GM12875 (cell line): ENCODE measurements at regions not wholly inside any gene's neighbourhood (a gene's known extent, or its start where the extent isn't known, plus 50 kb on each side); places are given as distances from the start of the nearest gene placed in this dataset.
"Not testable (repeated sequence)": the region's sequence is repeated elsewhere in the genome, so short reads cannot be mapped to it uniquely, and the experiment has no call there.

Source experiments
- H3K4me3 ChIP-seq: one replicate; pipeline ENCODE4 v1.5.1; 2011; ENCODE audit warnings: low read depth, low read length, control low read depth
- TF ChIP-seq, protein P1 (sequence below): IDR thresholded peaks from 2 replicates; pipeline ENCODE4 v1.5.1; 2011; ENCODE audit warnings: low read depth, mild to moderate bottlenecking, control low read depth, inconsistent platforms, low read length, moderate library complexity, borderline replicate concordance; ENCODE audit not compliant: insufficient read depth

DNA sequence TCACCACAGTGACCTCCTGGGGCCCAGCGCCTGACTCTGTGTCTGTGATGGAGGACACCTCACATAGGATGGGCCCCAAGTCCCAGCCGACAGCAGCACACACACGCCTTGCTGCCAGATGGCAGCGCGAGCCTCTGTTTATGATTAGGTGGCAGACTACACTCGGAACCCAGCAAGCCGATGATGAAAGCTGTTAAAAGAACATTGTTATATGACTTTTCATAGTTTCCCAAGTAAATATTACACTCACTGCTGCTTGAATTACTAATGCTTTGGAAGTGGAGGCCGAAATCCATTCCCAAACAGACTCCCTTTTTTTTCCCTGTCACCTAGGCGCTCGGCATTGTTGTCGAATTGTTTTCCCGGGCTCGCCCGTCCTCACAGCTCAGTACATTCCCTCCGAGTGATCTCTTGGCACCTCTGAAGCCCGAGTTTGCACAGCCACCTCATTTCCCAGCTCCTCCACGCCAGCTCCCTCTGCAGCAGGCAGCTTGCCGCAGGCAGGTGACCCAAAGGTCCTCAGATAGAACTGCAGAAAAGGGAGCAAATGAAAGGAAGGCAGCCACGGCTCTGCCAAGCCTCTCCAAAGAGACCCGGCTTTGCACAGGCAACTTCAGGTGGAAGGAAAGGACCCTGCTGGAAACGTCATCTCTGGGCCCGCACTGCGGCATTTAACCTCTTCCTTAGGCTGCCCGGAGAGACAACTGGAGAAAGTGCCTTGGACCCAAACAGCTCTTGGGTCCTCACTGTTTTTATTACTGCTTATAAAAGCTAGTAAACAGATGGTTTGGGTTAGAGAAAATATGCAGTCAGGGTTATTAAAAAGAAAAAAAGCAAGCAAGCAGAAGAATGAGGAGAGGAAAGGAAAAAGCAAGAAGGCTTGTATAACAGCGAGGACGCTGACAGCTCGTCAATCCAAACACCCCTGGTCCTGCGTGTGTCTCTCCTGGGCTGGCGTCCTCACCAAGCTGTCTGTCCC is 72.2 kb upstream of the SLC25A33 start:
- no peak overlapping the region for H3K4me3 ChIP-seq
- TF ChIP-seq, protein P1, sequence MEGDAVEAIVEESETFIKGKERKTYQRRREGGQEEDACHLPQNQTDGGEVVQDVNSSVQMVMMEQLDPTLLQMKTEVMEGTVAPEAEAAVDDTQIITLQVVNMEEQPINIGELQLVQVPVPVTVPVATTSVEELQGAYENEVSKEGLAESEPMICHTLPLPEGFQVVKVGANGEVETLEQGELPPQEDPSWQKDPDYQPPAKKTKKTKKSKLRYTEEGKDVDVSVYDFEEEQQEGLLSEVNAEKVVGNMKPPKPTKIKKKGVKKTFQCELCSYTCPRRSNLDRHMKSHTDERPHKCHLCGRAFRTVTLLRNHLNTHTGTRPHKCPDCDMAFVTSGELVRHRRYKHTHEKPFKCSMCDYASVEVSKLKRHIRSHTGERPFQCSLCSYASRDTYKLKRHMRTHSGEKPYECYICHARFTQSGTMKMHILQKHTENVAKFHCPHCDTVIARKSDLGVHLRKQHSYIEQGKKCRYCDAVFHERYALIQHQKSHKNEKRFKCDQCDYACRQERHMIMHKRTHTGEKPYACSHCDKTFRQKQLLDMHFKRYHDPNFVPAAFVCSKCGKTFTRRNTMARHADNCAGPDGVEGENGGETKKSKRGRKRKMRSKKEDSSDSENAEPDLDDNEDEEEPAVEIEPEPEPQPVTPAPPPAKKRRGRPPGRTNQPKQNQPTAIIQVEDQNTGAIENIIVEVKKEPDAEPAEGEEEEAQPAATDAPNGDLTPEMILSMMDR: no peak

DNA sequence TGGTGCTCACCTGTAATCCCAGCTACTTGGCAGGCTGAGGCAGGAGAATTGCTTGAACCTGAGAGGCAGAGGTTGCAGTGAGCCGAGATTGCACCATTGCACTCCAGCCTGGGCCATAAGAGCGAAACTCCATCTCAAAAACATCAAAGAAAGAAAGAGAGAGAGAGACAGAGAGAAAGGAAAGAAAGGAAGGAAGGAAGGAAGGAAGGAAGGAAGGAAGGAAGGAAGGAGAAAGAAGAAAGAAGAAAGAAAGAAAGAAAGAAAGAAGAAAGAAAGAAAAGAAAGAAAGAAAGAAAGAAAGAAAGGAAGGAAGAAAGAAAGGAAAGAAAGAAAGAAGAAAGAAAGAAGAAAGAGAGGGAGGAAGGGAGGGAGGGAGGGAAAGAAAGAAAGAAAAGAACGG is 69.4 kb upstream of the SLC25A33 start:
- not testable (repeated sequence) for H3K4me3 ChIP-seq

DNA sequence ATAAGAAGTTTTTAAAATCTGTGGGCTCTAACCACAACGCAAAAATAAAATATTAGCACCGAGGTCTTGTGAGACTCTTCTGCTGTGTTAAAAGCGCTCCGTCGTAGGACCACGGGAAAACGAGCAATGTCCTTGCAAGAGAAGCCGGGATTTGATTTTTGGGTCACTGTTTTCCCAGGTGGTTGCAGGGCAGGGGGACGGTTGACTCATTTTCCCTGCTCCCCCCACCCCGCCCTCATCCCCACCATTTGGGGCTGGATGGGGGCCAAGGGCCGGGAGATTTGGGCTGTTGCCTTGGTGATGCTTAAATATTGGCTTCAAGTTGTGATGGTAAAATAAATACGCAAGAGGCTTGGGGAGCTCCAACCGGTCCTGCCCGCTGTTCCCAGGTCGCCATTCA is 67.6 kb upstream of the SLC25A33 start:
- H3K4me3 ChIP-seq: no peak overlapping the region
- TF ChIP-seq, protein P1: no peak

DNA sequence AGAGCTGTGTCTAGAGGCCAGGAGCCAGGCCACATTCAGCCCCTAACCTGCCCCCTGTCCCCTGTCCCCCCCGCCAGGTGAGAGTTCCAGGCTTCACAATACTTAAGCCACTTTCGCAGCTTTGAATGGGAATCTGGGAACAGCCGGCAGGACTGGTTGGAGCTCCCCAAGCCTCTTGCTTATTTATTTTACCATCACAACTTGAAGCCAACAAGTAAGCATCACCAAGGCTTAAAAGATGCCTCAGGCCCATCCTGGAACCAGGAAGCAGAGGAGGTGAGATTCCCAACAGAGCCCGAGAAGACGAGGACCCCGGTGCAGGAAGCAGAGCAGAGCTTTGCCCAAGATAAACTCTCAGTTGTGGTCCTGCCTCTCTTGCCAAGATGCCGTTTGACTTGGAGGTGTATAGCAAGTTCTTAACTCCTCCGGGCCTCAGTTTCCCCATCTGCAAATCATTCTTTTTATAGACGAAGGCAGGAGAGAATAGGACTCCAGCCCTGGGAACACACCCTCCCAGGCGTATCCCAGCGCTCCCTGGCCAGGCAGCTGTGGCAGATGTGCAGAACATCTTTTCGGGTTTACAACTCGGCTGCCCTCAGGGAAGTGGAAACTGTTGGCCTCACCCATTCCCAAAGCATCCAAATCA is 66.8 kb upstream of the SLC25A33 start:
- no peak overlapping the region for H3K4me3 ChIP-seq
- TF ChIP-seq, protein P1: no peak

DNA sequence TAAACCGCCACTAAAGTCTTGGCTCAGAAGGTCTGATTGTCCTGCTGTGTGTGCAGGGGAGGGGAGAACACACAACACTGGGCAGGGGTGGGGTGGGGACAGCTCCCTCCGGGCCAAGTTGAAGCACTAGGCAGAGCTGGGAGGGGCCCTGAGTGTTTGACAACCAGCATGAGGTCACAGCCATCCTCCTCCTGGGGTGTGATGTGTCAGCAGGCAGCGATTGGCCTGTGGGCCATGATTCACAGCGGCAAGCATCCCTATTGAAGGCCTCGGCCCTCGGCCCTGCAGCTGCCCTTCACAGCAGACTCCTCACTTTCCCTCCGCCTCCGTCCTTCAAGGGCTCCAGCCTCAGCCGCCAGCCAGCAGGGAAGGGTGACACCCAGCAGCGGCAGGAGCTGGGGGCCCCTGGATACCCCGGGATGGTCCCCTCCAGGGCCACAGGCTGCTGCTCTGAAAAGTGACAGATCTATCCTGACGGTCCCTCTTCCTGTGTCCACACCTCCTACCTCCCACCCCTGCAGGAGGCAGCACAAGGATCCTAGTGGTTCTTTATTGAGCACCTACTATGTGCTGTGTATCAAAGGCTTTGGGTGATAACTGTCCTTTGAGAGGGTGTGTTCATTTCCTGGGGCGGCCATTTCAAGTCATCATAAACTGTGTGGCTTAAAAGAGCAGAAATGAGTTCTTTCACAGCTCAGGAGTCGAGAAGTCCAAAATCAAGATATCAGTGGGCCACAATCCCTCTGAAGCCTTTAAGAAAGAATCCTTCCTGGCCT is 66.0 kb upstream of the SLC25A33 start:
- no peak overlapping the region for H3K4me3 ChIP-seq
- TF ChIP-seq, protein P1: no peak

DNA sequence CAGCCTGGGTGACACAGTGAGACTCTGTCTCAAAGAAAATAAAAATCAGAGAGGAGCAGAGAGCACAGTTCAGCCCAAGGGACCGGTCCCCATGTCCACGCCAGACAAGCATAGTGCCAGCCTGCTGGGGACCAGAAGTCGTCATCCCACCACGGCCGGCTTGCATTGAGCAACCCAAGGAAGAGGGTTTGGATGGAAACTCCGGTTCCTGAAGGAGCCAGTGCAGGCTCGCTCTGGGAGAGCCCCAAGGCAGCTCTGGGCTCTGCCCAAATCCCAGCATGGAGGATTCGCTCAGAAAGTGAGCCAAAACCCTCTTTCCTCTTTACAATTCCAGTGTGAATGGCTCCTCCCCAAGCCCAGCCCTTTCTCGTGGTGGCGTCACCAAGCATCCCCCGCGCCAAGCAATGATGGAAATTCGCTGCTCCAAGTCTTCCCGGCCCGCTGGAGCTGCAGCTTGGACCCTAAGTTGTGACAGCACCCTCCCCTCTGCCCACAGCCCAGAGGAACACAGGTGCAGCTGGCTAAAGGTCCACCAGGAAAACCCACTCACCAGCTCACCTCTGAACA is 64.1 kb upstream of the SLC25A33 start:
- no peak overlapping the region for H3K4me3 ChIP-seq
- TF ChIP-seq, protein P1: no peak
